Breast epithelium (tissue), 3 donors: ENCODE measurements at regions not wholly inside any gene's neighbourhood (a gene's known extent, or its start where the extent isn't known, plus 50 kb on each side); places are given as distances from the start of the nearest gene placed in this dataset.

ENCODE experiments used
- POLR2AphosphoS5 ChIP-seq, 3 donors: sonication (generic); formaldehyde crosslinking; IDR thresholded peaks; one replicate each; pipeline ENCODE4 v1.6.1; 2017; ENCODE audit warnings: antibody characterized with exemption in 3 of 3
- TF ChIP-seq, protein P1 (sequence below), 3 donors: fragments of 450-650 bp; IDR thresholded peaks; one replicate each; pipeline ENCODE4 v1.5.1; 2016 to 2017; ENCODE audit warnings: antibody characterized with exemption in 3 of 3, mild to moderate bottlenecking in 3 of 3, moderate library complexity in 3 of 3

DNA sequence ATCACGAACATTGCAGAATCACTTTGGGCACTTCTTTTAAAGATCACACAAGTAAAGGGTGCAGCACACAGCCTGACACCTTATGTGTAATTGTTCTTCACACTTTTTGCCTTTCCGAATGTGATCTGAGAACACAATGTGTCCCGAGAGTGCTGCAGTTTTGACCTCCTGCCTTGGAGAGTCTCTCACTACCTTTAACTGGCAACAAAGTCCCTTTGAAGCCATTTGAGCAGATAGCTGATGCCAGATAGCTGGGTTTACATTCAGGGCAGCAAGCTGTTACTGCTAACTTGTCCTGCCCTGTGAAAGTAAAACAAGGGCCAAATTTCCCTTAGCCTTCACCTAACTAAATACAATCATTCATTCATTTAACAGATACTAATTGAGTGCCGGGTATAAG lies 411.0 kb upstream of the DYNLRB2 start:
- TF ChIP-seq, protein P1, sequence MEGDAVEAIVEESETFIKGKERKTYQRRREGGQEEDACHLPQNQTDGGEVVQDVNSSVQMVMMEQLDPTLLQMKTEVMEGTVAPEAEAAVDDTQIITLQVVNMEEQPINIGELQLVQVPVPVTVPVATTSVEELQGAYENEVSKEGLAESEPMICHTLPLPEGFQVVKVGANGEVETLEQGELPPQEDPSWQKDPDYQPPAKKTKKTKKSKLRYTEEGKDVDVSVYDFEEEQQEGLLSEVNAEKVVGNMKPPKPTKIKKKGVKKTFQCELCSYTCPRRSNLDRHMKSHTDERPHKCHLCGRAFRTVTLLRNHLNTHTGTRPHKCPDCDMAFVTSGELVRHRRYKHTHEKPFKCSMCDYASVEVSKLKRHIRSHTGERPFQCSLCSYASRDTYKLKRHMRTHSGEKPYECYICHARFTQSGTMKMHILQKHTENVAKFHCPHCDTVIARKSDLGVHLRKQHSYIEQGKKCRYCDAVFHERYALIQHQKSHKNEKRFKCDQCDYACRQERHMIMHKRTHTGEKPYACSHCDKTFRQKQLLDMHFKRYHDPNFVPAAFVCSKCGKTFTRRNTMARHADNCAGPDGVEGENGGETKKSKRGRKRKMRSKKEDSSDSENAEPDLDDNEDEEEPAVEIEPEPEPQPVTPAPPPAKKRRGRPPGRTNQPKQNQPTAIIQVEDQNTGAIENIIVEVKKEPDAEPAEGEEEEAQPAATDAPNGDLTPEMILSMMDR (IDR thresholded peaks at IDR 0.05) = no peak
- no peak for TF ChIP-seq POLR2AphosphoS5 (IDR thresholded peaks at IDR 0.05)
